ENCODE measurements at regions not wholly inside any gene's neighbourhood (a gene's known extent, or its start where the extent isn't known, plus 50 kb on each side); places are given as distances from the start of the nearest gene placed in this dataset.
A peak's percentile ranks its signal among the peaks of the same experiment; 100 is the strongest.
"Not testable (repeated sequence)": the region's sequence is repeated elsewhere in the genome, so short reads cannot be mapped to it uniquely, and the experiment has no call there.

- no peak for DNase-seq
- in situ Hi-C loops (cut with MboI): no loop called here
These were observed 163.9 kb upstream of the NT5E start for GRCh38 chr6:85285934-85286333.

DNA sequence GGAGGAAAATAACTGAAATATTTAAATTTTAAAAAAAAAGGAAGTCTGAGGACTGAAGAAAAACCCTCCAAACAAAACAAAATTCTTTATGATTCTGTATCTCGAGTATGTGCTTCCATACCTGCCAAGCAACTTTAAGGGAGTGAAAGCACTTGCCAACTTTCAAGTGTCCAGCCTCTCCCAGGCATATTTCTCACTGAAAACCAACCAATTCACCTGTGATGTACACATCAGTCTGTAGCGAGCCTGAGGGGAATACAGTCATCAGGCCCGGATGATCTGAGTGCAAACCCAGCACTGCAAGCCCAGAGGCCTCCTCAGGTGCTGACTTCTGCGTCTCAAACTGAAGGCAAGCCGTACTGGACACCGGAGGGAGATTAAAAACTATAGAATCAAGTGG lies 164.8 kb upstream of the NT5E start:
- Histone ChIP-seq H3K4me3 (no peak overlapping the region), H4K20me1 (ENCODE audit: insufficient read depth) (no peaks in the 10 kb centered on the region), H3K27ac (no peak overlapping the region), H3K4me1 (ENCODE audit: insufficient read depth) (no peaks in the 10 kb centered on the region), H3K27me3 (replicated peaks; ENCODE audit: insufficient read depth) (no peaks in the 10 kb centered on the region), H3F3A (ENCODE audit: insufficient read depth) (no peaks in the 10 kb centered on the region), H3K4me2 (ENCODE audit: unreplicated experiment) (no peak overlapping the region), H3K36me3 (ENCODE audit: low read depth) (no peaks in the 10 kb centered on the region), H3K9me2 (ENCODE audit: insufficient read depth) (no peaks in the 10 kb centered on the region), H2AFZ (no peak overlapping the region), H3K9ac (no peak overlapping the region), H3K79me2 (ENCODE audit: insufficient read depth) (no peaks in the 10 kb centered on the region), H3K9me3 (ENCODE audit: low read depth) (no peaks in the 10 kb centered on the region)
- TF ChIP-seq EZH2phosphoT487 (IDR thresholded peaks at IDR 0.05; ENCODE audit: insufficient read depth, low read depth) (no peak), EZH2 (IDR thresholded peaks at IDR 0.05; ENCODE audit: insufficient read depth, poor library complexity, severe bottlenecking) (no peak)
- in situ Hi-C loops (cut with MboI): no loop called here
- no peak for DNase-seq
- WGBS, 2 experiments (ENCODE audit: low coverage in 1 of 2, low lambda C conversion rate in 2 of 2, missing lambda C conversion rate in 2 of 2): 62 to 69% methylated on average over 6 of the region's 6 CpGs

More at GRCh38 chr6:85285934-85286333, 163.9 kb upstream of the NT5E start:
- Histone ChIP-seq H3K27ac (no peak overlapping the region), H3K9me3 (ENCODE audit: low read depth) (no peaks in the 10 kb centered on the region), H4K20me1 (ENCODE audit: insufficient read depth) (no peaks in the 10 kb centered on the region), H3K4me3 (no peak overlapping the region), H3K4me1 (ENCODE audit: insufficient read depth) (no peaks in the 10 kb centered on the region), H3K9ac (no peak overlapping the region), H3K9me2 (ENCODE audit: insufficient read depth) (no peaks in the 10 kb centered on the region), H3F3A (ENCODE audit: insufficient read depth) (no peaks in the 10 kb centered on the region), H3K4me2 (ENCODE audit: unreplicated experiment) (no peak overlapping the region), H3K36me3 (ENCODE audit: low read depth) (no peaks in the 10 kb centered on the region), H3K79me2 (ENCODE audit: insufficient read depth) (no peaks in the 10 kb centered on the region), H2AFZ (no peak overlapping the region), H3K27me3 (replicated peaks; ENCODE audit: insufficient read depth) (no peaks in the 10 kb centered on the region)
- WGBS, 2 experiments (ENCODE audit: low coverage in 1 of 2, low lambda C conversion rate in 2 of 2, missing lambda C conversion rate in 2 of 2): 86 to 89% methylated on average over 17 to 22 of the region's 22 CpGs
- no peak for TF ChIP-seq EZH2phosphoT487 (IDR thresholded peaks at IDR 0.05; ENCODE audit: insufficient read depth, low read depth)
- TF ChIP-seq EZH2 (IDR thresholded peaks at IDR 0.05; ENCODE audit: insufficient read depth, poor library complexity, severe bottlenecking): no peak

DNA sequence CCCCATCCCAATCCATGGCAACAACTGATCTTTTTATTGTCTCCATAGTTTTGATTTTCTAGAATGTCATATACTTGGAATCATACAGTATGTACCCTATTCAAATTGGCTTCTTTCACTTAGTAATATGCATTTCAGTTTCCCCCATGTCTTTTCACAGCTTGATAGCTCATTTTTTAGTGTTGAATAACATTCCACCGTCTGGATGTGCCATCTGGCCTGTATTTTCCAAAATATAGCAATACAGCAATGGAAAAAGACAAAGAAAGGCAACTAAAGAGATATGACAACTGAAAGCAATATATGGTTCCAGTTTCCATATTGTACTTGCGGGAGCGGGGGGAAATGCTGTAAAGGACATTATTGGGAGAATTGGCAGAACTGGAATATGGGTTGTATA lies 166.4 kb upstream of the NT5E start:
- no peaks in the 10 kb centered on the region for H3K9me3 ChIP-seq (ENCODE audit: low read depth)
- no peak for TF ChIP-seq EZH2 (IDR thresholded peaks at IDR 0.05; ENCODE audit: insufficient read depth, poor library complexity, severe bottlenecking)
- no peak for TF ChIP-seq EZH2phosphoT487 (IDR thresholded peaks at IDR 0.05; ENCODE audit: insufficient read depth, low read depth)
- in situ Hi-C loops (cut with MboI): no loop called here

DNA sequence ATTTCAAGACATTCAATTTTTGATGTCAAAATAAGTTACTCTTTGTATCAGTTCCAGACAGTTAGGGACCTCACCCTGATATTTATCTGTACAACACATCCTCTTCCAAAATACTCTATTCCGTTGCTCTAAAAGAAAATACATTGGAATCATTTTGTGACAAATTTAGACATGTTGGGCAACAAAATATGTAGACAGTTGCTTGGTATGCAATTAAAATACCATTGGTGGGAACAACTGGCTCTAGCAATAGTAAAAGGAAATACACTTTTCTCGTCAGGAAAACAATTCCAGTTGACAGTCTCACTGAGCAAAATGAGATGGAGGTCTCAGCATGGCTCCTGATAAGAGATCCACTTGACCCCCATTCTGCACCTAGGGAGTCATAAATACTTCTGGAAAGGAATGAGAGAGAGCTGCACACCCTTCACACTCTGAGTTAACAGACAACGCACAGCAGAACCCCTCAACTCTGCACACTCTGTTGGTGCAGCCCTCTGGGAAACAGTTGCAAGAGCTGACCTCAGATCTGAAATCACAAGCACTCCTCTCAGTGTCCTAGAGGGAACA lies 171.3 kb upstream of the NT5E start:
- in situ Hi-C loops (cut with MboI): no loop called here
- H3K27me3 ChIP-seq (replicated peaks; ENCODE audit: insufficient read depth): no peaks in the 10 kb centered on the region
- no peaks in the 10 kb centered on the region for H3K9me3 ChIP-seq (ENCODE audit: low read depth)
- H3K79me2 ChIP-seq (ENCODE audit: insufficient read depth): no peaks in the 10 kb centered on the region
- no peak for TF ChIP-seq EZH2 (IDR thresholded peaks at IDR 0.05; ENCODE audit: insufficient read depth, poor library complexity, severe bottlenecking)
- TF ChIP-seq EZH2phosphoT487 (IDR thresholded peaks at IDR 0.05; ENCODE audit: insufficient read depth, low read depth): no peak
- no peak overlapping the region for H2AFZ ChIP-seq
- no peak overlapping the region for H3K27ac ChIP-seq
- H3F3A ChIP-seq (ENCODE audit: insufficient read depth): no peaks in the 10 kb centered on the region
- H3K36me3 ChIP-seq (ENCODE audit: low read depth): no peaks in the 10 kb centered on the region
- H3K4me3 ChIP-seq: no peak overlapping the region
- no peaks in the 10 kb centered on the region for H3K4me1 ChIP-seq (ENCODE audit: insufficient read depth)
- H3K9me2 ChIP-seq (ENCODE audit: insufficient read depth): no peaks in the 10 kb centered on the region
- no peaks in the 10 kb centered on the region for H4K20me1 ChIP-seq (ENCODE audit: insufficient read depth)
- H3K4me2 ChIP-seq (ENCODE audit: unreplicated experiment): no peak overlapping the region
- H3K9ac ChIP-seq: no peak overlapping the region
- DNase-seq: peak; percentile 23
- WGBS, 2 experiments (ENCODE audit: low coverage in 1 of 2, low lambda C conversion rate in 2 of 2, missing lambda C conversion rate in 2 of 2): 27 to 28% methylated on average over 3 of the region's 3 CpGs

More for the DNA sequence above, 166.4 kb upstream of the NT5E start:
- Histone ChIP-seq H2AFZ (no peak overlapping the region), H3K4me3 (no peak overlapping the region), H3K4me2 (ENCODE audit: unreplicated experiment) (no peak overlapping the region), H3K4me1 (ENCODE audit: insufficient read depth) (no peaks in the 10 kb centered on the region), H3K27me3 (replicated peaks; ENCODE audit: insufficient read depth) (no peaks in the 10 kb centered on the region), H3K79me2 (ENCODE audit: insufficient read depth) (no peaks in the 10 kb centered on the region), H3K9me2 (ENCODE audit: insufficient read depth) (no peaks in the 10 kb centered on the region), H3K27ac (no peak overlapping the region), H3F3A (ENCODE audit: insufficient read depth) (no peaks in the 10 kb centered on the region), H3K9ac (no peak overlapping the region), H4K20me1 (ENCODE audit: insufficient read depth) (no peaks in the 10 kb centered on the region), H3K36me3 (ENCODE audit: low read depth) (no peaks in the 10 kb centered on the region)
- DNase-seq: no peak
- WGBS, 2 experiments (ENCODE audit: low coverage in 1 of 2, low lambda C conversion rate in 2 of 2, missing lambda C conversion rate in 2 of 2): 64 to 69% methylated on average over 3 of the region's 3 CpGs

DNA sequence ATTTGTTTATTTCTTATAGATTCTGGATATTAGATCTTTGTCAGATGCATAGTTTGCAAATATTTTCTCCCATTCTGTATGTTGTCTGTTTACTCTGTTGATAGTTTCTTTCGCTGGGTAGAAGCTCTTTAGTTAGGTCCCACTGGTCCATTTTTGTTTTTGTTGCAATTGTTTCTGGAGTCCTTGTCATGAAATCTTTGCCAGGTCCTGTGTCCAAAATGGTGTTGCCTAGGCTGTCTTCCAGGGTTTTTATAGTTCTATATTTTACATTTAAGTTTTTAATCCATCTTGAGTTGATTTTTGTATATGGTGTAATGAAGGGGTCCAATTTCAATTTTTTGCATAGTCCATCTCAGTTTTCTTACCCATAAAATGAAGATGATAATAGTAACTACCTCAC lies 173.9 kb upstream of the NT5E start:
- DNase-seq; H4K20me1 ChIP-seq (ENCODE audit: insufficient read depth); H3K9ac ChIP-seq; in situ Hi-C loops (cut with MboI); H3K4me3 ChIP-seq; H3K79me2 ChIP-seq (ENCODE audit: insufficient read depth); H2AFZ ChIP-seq; H3K4me2 ChIP-seq (ENCODE audit: unreplicated experiment); H3K9me2 ChIP-seq (ENCODE audit: insufficient read depth); H3K27me3 ChIP-seq (replicated peaks; ENCODE audit: insufficient read depth); H3F3A ChIP-seq (ENCODE audit: insufficient read depth); H3K4me1 ChIP-seq (ENCODE audit: insufficient read depth); H3K27ac ChIP-seq; H3K9me3 ChIP-seq (ENCODE audit: low read depth); H3K36me3 ChIP-seq (ENCODE audit: low read depth): not testable (repeated sequence)
- WGBS, 2 experiments (ENCODE audit: low coverage in 1 of 2, low lambda C conversion rate in 2 of 2, missing lambda C conversion rate in 2 of 2): 64 to 74% methylated on average over 1 of the region's 1 CpG
